A673 (cell line): ENCODE measurements at regions not wholly inside any gene's neighbourhood (a gene's known extent, or its start where the extent isn't known, plus 50 kb on each side); places are given as distances from the start of the nearest gene placed in this dataset.

Experiments used
- CTCF ChIP-seq: fragments of 300-800, 200-600 bp; sonication (generic); conservative IDR thresholded peaks from 2 replicates; pipeline ENCODE4 v1.5.1; 2017; ENCODE audit warnings: low read depth, mild to moderate bottlenecking, antibody characterized with exemption, low read length, moderate library complexity, mixed read lengths
- EZH2 ChIP-seq: fragments of 200-600 bp; sonication (generic); IDR thresholded peaks from 2 replicates; pipeline ENCODE4 v1.6.1; 2017; ENCODE audit warnings: borderline replicate concordance, low read depth, mild to moderate bottlenecking, mixed read lengths, antibody characterized with exemption, low read length; ENCODE audit not compliant: poor library complexity, severe bottlenecking

- no peak for TF ChIP-seq CTCF
- TF ChIP-seq EZH2 = no peak
These were observed 199.4 kb upstream of the NRIP1 start for GRCh38 chr21:15264084-15264665.
